ENCODE measurements at regions not wholly inside any gene's neighbourhood (a gene's known extent, or its start where the extent isn't known, plus 50 kb on each side); places are given as distances from the start of the nearest gene placed in this dataset.
A peak's percentile ranks its signal among the peaks of the same experiment; 100 is the strongest.

- H3K36me3 Mint-ChIP-seq = no peaks in the 10 kb centered on the region
- H3K9me3 Mint-ChIP-seq = no peaks in the 10 kb centered on the region
- ChIA-PET CTCF (no interaction called here), POLR2A (no interaction called here)
- DNase-seq (ENCODE audit: low spot score) (no peak), ATAC-seq (peak; percentile 66)
- no peak for TF ChIP-seq STAT6 (CRISPR knock-in tag; conservative IDR thresholded peaks at IDR 0.05; ENCODE audit: low read depth)
- TF ChIP-seq ZNF425 (CRISPR knock-in tag; conservative IDR thresholded peaks at IDR 0.05) = no peak
- TF ChIP-seq RORB (CRISPR knock-in tag; IDR thresholded peaks at IDR 0.05) = no peak
- TF ChIP-seq ZNF232 (CRISPR knock-in tag; IDR thresholded peaks at IDR 0.05) = no peak
- no peak for TF ChIP-seq ERG (CRISPR knock-in tag; IDR thresholded peaks at IDR 0.05)
- TF ChIP-seq ZNF121 (CRISPR knock-in tag; IDR thresholded peaks at IDR 0.05) = no peak
- no peak for TF ChIP-seq ESRRA (CRISPR knock-in tag; IDR thresholded peaks at IDR 0.05; ENCODE audit: borderline replicate concordance)
- no peak for TF ChIP-seq ZBTB43 (CRISPR knock-in tag; IDR thresholded peaks at IDR 0.05)
- TF ChIP-seq ATF2 (CRISPR knock-in tag; IDR thresholded peaks at IDR 0.05; ENCODE audit: borderline replicate concordance, low read depth) = no peak
- no peak for TF ChIP-seq E2F5 (CRISPR knock-in tag; IDR thresholded peaks at IDR 0.05)
- TF ChIP-seq FOXP4 (CRISPR knock-in tag; IDR thresholded peaks at IDR 0.05) = no peak
- no peak for TF ChIP-seq CREM (CRISPR knock-in tag; IDR thresholded peaks at IDR 0.05)
- TF ChIP-seq ZNF532 (CRISPR knock-in tag; IDR thresholded peaks at IDR 0.05; ENCODE audit: borderline replicate concordance) = no peak
- no peak for TF ChIP-seq CREB1 (CRISPR knock-in tag; IDR thresholded peaks at IDR 0.05)
- H3K4me1 Mint-ChIP-seq = peaks cover 12% of the 10 kb centered on the region
- H3K27me3 Mint-ChIP-seq (ENCODE audit: low read depth) = no peaks in the 10 kb centered on the region
- no peak overlapping the region for H3K4me3 Mint-ChIP-seq
- no peak overlapping the region for H3K27ac Mint-ChIP-seq
Measured at GRCh38 chr9:118482306-118482705, 778.1 kb downstream of the TLR4 start.

Measured in WTC11 (cell line).